Activated T-cell treated with anti-CD3 and anti-CD28 coated beads for 1 hour (primary cell): ENCODE measurements at regions not wholly inside any gene's neighbourhood (a gene's known extent, or its start where the extent isn't known, plus 50 kb on each side); places are given as distances from the start of the nearest gene placed in this dataset.

Experiments used
- DNase-seq: peaks from one replicate; pipeline ENCODE4 v3.0.0-alpha.2; 2020; ENCODE audit warnings: low read depth

- DNase-seq, result no peak
Measured at GRCh38 chr4:53776141-53776540, 184.9 kb upstream of the LNX1 start.

- DNase-seq, result no peak
Measured at GRCh38 chr4:53775381-53775780, 184.1 kb upstream of the LNX1 start.

GRCh38 chr4:53771326-53771725 is 180.0 kb upstream of the LNX1 start:
- no peak for DNase-seq

GRCh38 chr4:53767482-53767881 is 176.2 kb upstream of the LNX1 start:
- DNase-seq, result no peak

- no peak for DNase-seq
Measured at GRCh38 chr4:53764761-53765490, 173.6 kb upstream of the LNX1 start.

- DNase-seq, result no peak
Measured at GRCh38 chr4:53763813-53764597, 172.7 kb upstream of the LNX1 start.

- DNase-seq, result no peak
Measured at GRCh38 chr4:53755656-53756055, 164.4 kb upstream of the LNX1 start.

GRCh38 chr4:53752124-53752523 is 160.8 kb upstream of the LNX1 start:
- no peak for DNase-seq

GRCh38 chr4:53748328-53748772 is 157.1 kb upstream of the LNX1 start:
- no peak for DNase-seq

GRCh38 chr4:53747401-53747800 is 156.1 kb upstream of the LNX1 start:
- no peak for DNase-seq

GRCh38 chr4:53744446-53745160 is 153.3 kb upstream of the LNX1 start:
- no peak for DNase-seq

- no peak for DNase-seq
Measured at GRCh38 chr4:53734584-53735353, 143.5 kb upstream of the LNX1 start.

GRCh38 chr4:53734182-53734581 is 142.9 kb upstream of the LNX1 start:
- no peak for DNase-seq

GRCh38 chr4:53732661-53733060 is 141.4 kb upstream of the LNX1 start:
- DNase-seq, result no peak

GRCh38 chr4:53730031-53730805 is 138.9 kb upstream of the LNX1 start:
- no peak for DNase-seq

- no peak for DNase-seq
Measured at GRCh38 chr4:53722110-53722509, 130.8 kb upstream of the LNX1 start.

- DNase-seq, result no peak
Measured at GRCh38 chr4:53721263-53721662, 130.0 kb upstream of the LNX1 start.

GRCh38 chr4:53720776-53721175 is 129.5 kb upstream of the LNX1 start:
- no peak for DNase-seq

- DNase-seq, result no peak
Measured at GRCh38 chr4:53717064-53717549, 125.8 kb upstream of the LNX1 start.

GRCh38 chr4:53716471-53717063 is 125.3 kb upstream of the LNX1 start:
- DNase-seq, result no peak

- no peak for DNase-seq
Measured at GRCh38 chr4:53716011-53716410, 124.7 kb upstream of the LNX1 start.
